GM04503 (cell line): ENCODE measurements at regions not wholly inside any gene's neighbourhood (a gene's known extent, or its start where the extent isn't known, plus 50 kb on each side); places are given as distances from the start of the nearest gene placed in this dataset.
"Not testable (repeated sequence)": the region's sequence is repeated elsewhere in the genome, so short reads cannot be mapped to it uniquely, and the experiment has no call there.

ENCODE experiments used
- DNase-seq: peaks from one replicate; pipeline ENCODE4 v3.0.0-alpha.2; 2012; ENCODE audit warnings: low read depth

GRCh38 chr2:152273732-152274260 is 61.2 kb upstream of the FMNL2 start:
- DNase-seq: not testable (repeated sequence)

GRCh38 chr2:152277896-152278295 is 57.1 kb upstream of the FMNL2 start:
- not testable (repeated sequence) for DNase-seq

DNA sequence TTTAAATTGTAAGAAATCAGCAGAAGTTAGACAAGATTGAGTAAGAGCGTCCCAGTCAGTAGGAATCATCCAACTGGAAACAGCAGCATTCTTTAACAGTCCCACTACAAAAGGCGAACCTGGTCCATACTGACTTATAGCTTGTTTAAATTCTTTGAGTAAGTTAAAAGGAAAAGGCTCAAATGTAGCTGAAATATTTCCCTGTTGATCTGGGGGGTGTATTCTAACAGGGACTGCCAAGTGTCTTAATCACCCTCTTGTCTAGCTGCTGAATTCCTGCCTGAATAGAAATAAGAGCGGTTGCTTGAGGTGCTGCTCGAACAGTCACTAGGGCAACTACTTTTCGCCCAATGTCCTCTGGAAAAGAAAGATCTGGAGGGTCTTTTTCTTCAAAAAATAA is 56.4 kb upstream of the FMNL2 start:
- DNase-seq: peak; percentile 3

GRCh38 chr2:152279367-152279766 is 55.6 kb upstream of the FMNL2 start:
- DNase-seq: not testable (repeated sequence)

GRCh38 chr2:152280780-152281179 is 54.2 kb upstream of the FMNL2 start:
- DNase-seq: no peak

- DNase-seq: no peak
Measured at GRCh38 chr2:152283392-152283791, 51.6 kb upstream of the FMNL2 start.

DNA sequence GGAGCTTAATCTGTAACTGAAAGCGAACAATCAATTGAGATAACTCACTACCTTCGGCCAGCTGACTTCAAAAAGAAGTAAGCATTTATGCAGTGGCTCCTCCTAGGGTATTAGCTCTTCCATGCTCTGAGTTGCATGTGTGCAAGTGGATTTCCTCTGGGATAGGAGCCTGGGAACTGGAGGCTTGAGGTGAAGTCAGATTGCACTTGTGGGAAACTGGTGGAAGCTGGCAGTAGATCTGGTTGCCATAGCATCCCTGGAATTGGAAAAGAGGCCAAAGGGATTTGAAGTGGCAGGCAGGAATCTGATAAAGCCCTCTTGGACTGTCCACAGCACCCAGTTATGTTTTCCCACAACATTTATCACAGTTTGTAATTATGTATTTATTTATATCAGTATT is 50.6 kb upstream of the FMNL2 start:
- DNase-seq: no peak
